GM19372 (cell line): ENCODE measurements at regions not wholly inside any gene's neighbourhood (a gene's known extent, or its start where the extent isn't known, plus 50 kb on each side); places are given as distances from the start of the nearest gene placed in this dataset.
"Not testable (repeated sequence)": the region's sequence is repeated elsewhere in the genome, so short reads cannot be mapped to it uniquely, and the experiment has no call there.

Source experiments
- ATAC-seq: cut with Tn5 transposase; IDR thresholded peaks from one replicate; pipeline ENCODE4 v1.9.1; 2021; ENCODE audit warnings: mild to moderate bottlenecking, low read depth, moderate library complexity; ENCODE audit not compliant: unreplicated experiment

DNA sequence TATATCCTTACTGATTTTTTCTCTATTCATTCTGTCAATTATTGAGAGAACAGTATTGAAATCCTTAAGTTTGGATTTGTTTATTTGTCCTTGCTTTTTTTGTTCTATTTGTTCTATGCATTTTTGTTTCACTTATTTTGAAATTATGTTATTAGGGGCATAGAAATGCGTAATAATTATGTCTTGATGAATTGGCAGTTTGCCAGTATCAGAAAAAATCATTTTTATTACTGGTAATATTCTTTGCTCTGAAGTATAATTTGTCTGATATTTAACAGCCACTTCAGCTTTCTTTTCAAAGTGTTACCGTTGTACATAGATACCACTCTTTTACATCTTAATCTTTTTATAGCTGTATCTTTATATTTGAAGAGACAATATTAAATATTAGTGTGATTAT is 2090.9 kb upstream of the WWC1 start:
- ATAC-seq: no peak

- no peak for ATAC-seq
Measured at GRCh38 chr5:166211640-166212039, 2079.8 kb upstream of the WWC1 start.

DNA sequence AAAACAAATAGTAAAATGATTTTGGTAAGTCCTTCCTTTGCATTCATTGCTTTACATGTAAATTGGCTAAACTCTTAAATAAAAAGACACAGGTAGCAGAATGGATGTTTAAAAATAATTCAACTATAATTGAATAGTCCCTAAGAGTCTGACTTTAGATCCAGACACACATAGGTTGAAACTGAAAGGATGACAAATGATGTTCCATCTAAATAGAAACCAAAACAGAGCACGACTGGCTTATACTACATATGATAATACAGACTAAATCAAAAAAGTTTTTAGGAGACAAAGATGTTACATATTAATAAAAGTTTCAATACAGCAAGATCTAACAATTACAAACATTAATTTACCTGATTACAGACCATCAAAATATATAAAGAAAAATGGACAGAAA is 2055.1 kb upstream of the WWC1 start:
- ATAC-seq: no peak

DNA sequence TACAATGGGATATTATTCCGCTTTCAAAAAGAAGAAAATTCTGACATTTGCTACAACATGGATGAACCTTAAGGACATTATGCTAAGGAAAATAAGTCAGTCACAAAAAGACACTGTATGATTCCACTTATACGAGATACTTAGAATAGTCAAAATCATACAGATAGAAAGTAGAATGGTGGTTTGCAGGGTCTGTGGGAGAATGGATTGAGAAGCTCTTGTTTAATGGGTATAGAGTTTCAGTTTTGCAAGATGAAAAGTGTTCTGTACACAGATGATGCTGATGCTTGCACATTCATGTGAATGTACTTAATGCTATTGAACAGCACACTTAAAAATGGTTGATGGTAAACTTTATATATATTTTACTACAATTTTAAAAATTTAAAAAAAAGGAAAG is 2050.7 kb upstream of the WWC1 start:
- no peak for ATAC-seq

GRCh38 chr5:166245556-166245955 is 2045.9 kb upstream of the WWC1 start:
- ATAC-seq: no peak

- no peak for ATAC-seq
Measured at GRCh38 chr5:166251786-166252185, 2039.7 kb upstream of the WWC1 start.

DNA sequence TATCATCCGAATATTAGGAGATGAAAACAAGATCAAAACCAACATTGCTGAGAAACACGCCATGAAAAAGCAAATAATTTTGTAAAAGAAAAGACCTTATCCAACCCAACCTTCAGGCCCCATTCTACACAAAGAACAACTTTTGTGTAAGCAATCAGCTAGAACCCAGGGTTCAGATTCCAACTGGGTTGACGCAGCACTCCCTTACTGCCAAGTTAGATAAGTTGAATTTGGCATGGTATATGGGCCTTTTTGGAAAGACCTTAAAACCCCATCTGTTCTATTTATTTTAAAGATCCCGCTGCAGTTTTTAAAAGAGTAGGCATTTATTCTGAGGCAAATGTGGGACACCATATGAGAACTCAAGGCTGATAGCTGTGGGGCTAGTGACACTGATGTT is 2033.8 kb upstream of the WWC1 start:
- ATAC-seq: no peak

DNA sequence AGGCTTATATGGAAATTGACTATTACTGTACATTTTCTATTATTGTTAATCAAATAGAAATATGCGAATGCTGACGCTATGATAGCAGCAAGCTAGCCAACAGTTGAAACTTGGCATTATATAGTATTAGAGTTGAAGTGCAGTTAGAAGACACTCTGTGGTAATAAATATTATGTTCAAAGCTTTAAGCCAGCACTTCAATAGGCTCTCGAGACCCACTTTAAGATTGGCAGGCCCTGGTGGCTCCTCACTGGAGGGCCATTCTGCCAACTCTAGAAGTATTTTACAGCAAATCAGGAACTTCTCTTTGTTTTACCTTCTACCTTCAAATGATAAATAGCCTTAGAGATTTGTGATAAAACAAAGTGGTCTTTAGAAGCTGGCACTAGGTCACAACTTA is 2029.0 kb upstream of the WWC1 start:
- no peak for ATAC-seq

GRCh38 chr5:166267907-166268306 is 2023.5 kb upstream of the WWC1 start:
- no peak for ATAC-seq

GRCh38 chr5:166270712-166271111 is 2020.7 kb upstream of the WWC1 start:
- ATAC-seq: no peak

- ATAC-seq: no peak
Measured at GRCh38 chr5:166276006-166276405, 2015.4 kb upstream of the WWC1 start.

- no peak for ATAC-seq
Measured at GRCh38 chr5:166279828-166280227, 2011.6 kb upstream of the WWC1 start.

- no peak for ATAC-seq
Measured at GRCh38 chr5:166281433-166281832, 2010.0 kb upstream of the WWC1 start.

GRCh38 chr5:166282939-166283338 is 2008.5 kb upstream of the WWC1 start:
- ATAC-seq: no peak

DNA sequence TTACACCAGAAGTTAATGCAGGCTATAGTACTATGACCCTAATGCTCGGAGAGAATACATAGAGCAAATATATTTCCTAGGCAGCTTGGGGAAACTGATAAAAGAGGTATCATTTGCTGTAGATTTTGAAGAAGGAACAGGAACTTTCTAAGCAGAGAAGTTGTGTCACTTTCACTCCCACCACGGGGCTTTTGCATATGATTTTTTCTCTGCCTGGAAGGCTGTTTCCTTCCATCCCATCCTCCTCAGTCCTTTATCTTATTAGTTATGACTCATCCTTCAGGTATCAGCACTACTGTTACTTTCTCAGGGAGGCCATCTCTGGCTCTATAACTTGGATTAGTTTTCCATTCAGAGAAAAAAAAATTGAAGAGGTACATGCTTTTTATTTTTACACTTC is 2006.1 kb upstream of the WWC1 start:
- no peak for ATAC-seq

- ATAC-seq: no peak
Measured at GRCh38 chr5:166286832-166287231, 2004.6 kb upstream of the WWC1 start.

GRCh38 chr5:166287866-166288265 is 2003.6 kb upstream of the WWC1 start:
- no peak for ATAC-seq

DNA sequence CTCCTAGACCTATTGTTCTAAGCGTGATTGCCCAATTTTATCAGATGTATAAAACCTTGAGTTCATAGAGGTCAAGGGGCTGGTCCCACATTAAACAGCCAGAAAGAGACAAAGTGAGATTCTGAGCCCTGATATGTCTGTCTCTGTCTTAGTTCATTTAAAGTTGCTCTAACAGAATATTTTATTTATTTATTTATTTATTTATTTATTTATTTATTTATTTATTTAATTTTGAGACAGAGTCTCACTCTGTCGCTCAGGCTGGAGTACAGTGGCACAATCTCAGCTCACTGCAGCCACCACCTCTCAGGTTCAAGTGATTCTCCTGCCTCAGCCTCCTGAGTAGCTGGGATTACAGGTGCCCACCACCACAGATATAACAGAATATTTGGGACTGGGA is 1999.6 kb upstream of the WWC1 start:
- ATAC-seq: not testable (repeated sequence)

GRCh38 chr5:166293892-166294291 is 1997.6 kb upstream of the WWC1 start:
- no peak for ATAC-seq

GRCh38 chr5:166302166-166302565 is 1989.3 kb upstream of the WWC1 start:
- ATAC-seq: no peak

DNA sequence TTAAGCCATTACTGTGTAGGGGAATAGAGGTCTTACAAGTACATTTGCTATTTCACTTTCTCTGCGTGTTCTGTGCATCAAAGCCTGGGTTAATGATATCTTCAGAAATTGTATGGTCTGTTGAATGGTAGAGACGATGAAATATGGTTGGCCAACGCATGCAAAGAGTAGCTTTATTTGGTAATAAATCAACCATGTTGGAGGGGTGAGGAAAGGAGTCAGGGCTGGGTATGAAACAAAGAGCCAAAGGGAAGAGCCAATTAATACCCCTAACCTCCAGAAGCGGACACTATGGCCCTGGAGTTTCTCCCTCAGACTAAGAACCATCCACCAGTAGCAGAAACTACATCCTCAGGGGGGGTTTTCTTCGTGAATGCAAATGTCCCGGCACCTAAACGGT is 1974.0 kb upstream of the WWC1 start:
- ATAC-seq: no peak

GRCh38 chr5:166320920-166321480 is 1970.4 kb upstream of the WWC1 start:
- ATAC-seq: no peak

GRCh38 chr5:166324372-166324771 is 1967.1 kb upstream of the WWC1 start:
- ATAC-seq: no peak
